Tibial artery (tissue), 4 donors: ENCODE measurements at regions not wholly inside any gene's neighbourhood (a gene's known extent, or its start where the extent isn't known, plus 50 kb on each side); places are given as distances from the start of the nearest gene placed in this dataset.
"Not testable (repeated sequence)": the region's sequence is repeated elsewhere in the genome, so short reads cannot be mapped to it uniquely, and the experiment has no call there.

ENCODE experiments used
- DNase-seq, 2 donors: peaks; one replicate each; pipeline ENCODE4 v3.0.0-alpha.2; 2019
- H3K27ac ChIP-seq, 2 donors: fragments of 200-600 bp; sonication (generic) in 1 of 2; 1 replicate in 1 of 2; 2 replicates in 1 of 2; pipeline ENCODE4 v1.5.1; 2018 to 2019; ENCODE audit warnings: mild to moderate bottlenecking in 1 of 2
- H3K27me3 ChIP-seq, 2 donors: fragments of 200-600 bp; sonication (generic) in 1 of 2; one replicate each; pipeline versions ENCODE4 v1.5.1 to v1.6.0; 2016 to 2019
- H3K36me3 ChIP-seq, 3 donors: fragments of 200-600 bp; sonication (generic) in 2 of 3; one replicate each; pipeline ENCODE4 v1.5.1; 2016 to 2019; ENCODE audit warnings: mild to moderate bottlenecking in 2 of 3
- H3K4me1 ChIP-seq, 4 donors: fragments of 200-600 bp; sonication (generic) in 2 of 4; 1 replicate in 3 of 4; 2 replicates in 1 of 4; pipeline ENCODE4 v1.5.1; 2016 to 2019
- H3K4me3 ChIP-seq, 2 donors: fragments of 200-600 bp; sonication (generic) in 1 of 2; 1 replicate in 1 of 2; 2 replicates in 1 of 2; pipeline ENCODE4 v1.5.1; 2018 to 2019; ENCODE audit warnings: mild to moderate bottlenecking in 2 of 2
- H3K9me3 ChIP-seq, 3 donors: fragments of 200-600 bp; sonication (generic) in 1 of 3; one replicate each; pipeline ENCODE4 v1.5.1; 2016 to 2019
- CTCF ChIP-seq, 2 experiments: fragments of 200-600 bp in 1 of 2; fragments of 450-650 bp in 1 of 2; IDR thresholded peaks; one replicate each; pipeline ENCODE4 v1.5.1; 2017 to 2019; ENCODE audit warnings: antibody characterized with exemption in 2 of 2, mild to moderate bottlenecking in 1 of 2, moderate library complexity in 1 of 2
- intact Hi-C: fragments of 100-400 bp; cut with DNase I; formaldehyde crosslinking; loops from one replicate; pipeline ENCODE4 v1.15.0; 2023; ENCODE audit warnings: low total_unique reads

- Histone ChIP-seq H3K27me3 (no peaks in the 10 kb centered on the region), H3K36me3 (no peaks in the 10 kb centered on the region), H3K27ac (no peak overlapping the region), H3K4me3 (no peak overlapping the region), H3K9me3 (no peaks in the 10 kb centered on the region), H3K4me1 (peaks cover 0 to 4% (median 0%) of the 10 kb centered on the region in 4 donors)
- DNase-seq, result no peak
- intact Hi-C loops, result no loop called here
- no peak for TF ChIP-seq CTCF (IDR thresholded peaks at IDR 0.05)
These were observed 1636.5 kb upstream of the SEL1L start for GRCh38 chr14:83170165-83170564.

DNA sequence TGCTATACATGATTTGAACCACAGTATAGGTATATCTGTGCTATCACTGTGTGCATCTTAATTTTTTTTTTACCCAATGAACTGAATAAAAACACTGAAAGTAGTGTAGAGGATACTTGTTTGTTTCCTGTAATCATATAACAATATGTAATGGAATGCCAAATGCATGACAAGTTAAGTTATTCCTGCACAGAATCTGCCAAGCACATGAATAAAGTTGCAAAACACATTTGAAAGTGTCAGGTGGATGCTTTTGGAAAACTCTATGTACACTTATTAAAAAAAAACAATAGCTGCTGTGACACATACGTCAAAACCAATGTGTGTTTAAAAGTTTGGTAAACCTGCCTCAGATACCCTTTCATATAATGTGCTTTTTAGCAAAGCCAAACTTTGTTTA is 1638.1 kb upstream of the SEL1L start:
- Histone ChIP-seq H3K36me3 (no peaks in the 10 kb centered on the region), H3K27me3 (no peaks in the 10 kb centered on the region), H3K27ac (no peak overlapping the region), H3K4me1 (peaks cover 0 to 4% (median 0%) of the 10 kb centered on the region in 4 donors), H3K4me3 (no peak overlapping the region), H3K9me3 (no peaks in the 10 kb centered on the region)
- intact Hi-C loops, result no loop called here
- no peak for TF ChIP-seq CTCF (IDR thresholded peaks at IDR 0.05)
- DNase-seq, result no peak

- no peak for TF ChIP-seq CTCF (IDR thresholded peaks at IDR 0.05)
- Histone ChIP-seq H3K36me3 (no peaks in the 10 kb centered on the region), H3K9me3 (no peaks in the 10 kb centered on the region), H3K27me3 (no peaks in the 10 kb centered on the region), H3K4me3 (no peak overlapping the region), H3K4me1 (peaks cover 0 to 4% (median 0%) of the 10 kb centered on the region in 4 donors), H3K27ac (no peak overlapping the region)
- intact Hi-C loops, result no loop called here
- DNase-seq, result no peak
These were observed 1638.7 kb upstream of the SEL1L start for GRCh38 chr14:83172363-83172762.

DNA sequence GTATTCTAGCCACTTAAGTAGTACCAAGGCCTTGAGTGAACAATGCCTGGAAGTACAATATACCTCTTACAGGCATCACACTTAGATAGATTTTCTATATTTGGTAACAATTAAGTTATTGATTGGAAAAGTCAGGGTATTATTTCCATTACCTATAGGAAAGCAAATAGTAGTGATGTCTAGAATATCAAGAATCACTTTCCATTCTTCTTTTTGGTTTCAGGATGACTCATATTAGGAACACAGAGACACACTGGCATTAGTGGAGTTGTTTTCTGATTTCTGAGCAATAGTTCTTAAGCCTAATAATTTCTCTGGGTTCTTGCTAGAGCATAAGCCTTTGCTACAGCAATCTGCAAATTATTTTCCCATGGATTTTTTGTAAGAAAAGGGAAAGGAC is 1640.0 kb upstream of the SEL1L start:
- no peak for DNase-seq
- Histone ChIP-seq H3K36me3 (no peaks in the 10 kb centered on the region), H3K4me3 (no peak overlapping the region), H3K27ac (no peak overlapping the region), H3K9me3 (no peaks in the 10 kb centered on the region), H3K4me1 (peaks cover 0 to 4% (median 0%) of the 10 kb centered on the region in 4 donors), H3K27me3 (no peaks in the 10 kb centered on the region)
- intact Hi-C loops, result no loop called here
- no peak for TF ChIP-seq CTCF (IDR thresholded peaks at IDR 0.05)

GRCh38 chr14:83184531-83184930 is 1650.9 kb upstream of the SEL1L start:
- no peaks in the 10 kb centered on the region for H3K27me3 ChIP-seq
- H3K4me3 ChIP-seq, result no peak overlapping the region
- H3K4me1 ChIP-seq, result no peaks in the 10 kb centered on the region
- no peak for DNase-seq
- intact Hi-C loops, result no loop called here
- TF ChIP-seq CTCF (IDR thresholded peaks at IDR 0.05), result no peak
- no peak overlapping the region for H3K27ac ChIP-seq
- no peaks in the 10 kb centered on the region for H3K9me3 ChIP-seq
- H3K36me3 ChIP-seq, result no peaks in the 10 kb centered on the region

DNA sequence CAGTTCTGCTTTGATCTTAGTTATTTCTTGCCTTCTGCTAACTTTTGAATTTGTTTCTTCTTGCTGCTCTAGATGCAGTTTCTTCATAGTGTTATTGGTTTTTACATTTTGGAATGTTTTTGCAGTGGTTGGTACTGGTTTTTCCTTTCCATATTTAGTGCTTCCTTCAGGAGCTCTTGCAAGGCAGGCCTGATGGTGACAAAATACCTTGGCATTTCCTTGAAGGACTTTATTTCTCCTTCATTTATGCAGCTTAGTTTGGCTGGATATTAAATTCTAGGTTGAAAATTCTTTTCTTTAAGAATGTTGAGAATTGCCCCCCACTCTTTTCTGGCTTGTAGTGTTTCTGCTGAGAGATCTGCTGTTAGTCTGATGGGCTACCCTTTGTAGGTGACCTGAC is 1654.7 kb upstream of the SEL1L start:
- H3K27ac ChIP-seq, DNase-seq, intact Hi-C loops, H3K36me3 ChIP-seq, H3K4me1 ChIP-seq, H3K4me3 ChIP-seq, H3K9me3 ChIP-seq, H3K27me3 ChIP-seq: not testable (repeated sequence)
